GM12891 (cell line): ENCODE measurements at regions not wholly inside any gene's neighbourhood (a gene's known extent, or its start where the extent isn't known, plus 50 kb on each side); places are given as distances from the start of the nearest gene placed in this dataset.

Source experiments
- DNase-seq: peaks from one replicate; pipeline ENCODE4 v3.0.0; 2011; ENCODE audit warnings: low spot score; ENCODE audit not compliant: insufficient read length
- FAIRE-seq: peaks from 2 replicates; lab custom pipeline; 2011; peaks lifted over from hg19 to GRCh38; lab: Jason Lieb, UNC
- PAX5 ChIP-seq: IDR thresholded peaks from 2 replicates; pipeline ENCODE4 v1.6.1; 2011; ENCODE audit warnings: low read length, moderate library complexity, mild to moderate bottlenecking; ENCODE audit not compliant: insufficient read depth, severe bottlenecking
- POLR2A ChIP-seq: IDR thresholded peaks from 2 replicates; pipeline ENCODE4 v1.6.1; 2011; ENCODE audit warnings: low read depth, low read length, control low read depth
- POLR2AphosphoS5 ChIP-seq: IDR thresholded peaks from 2 replicates; pipeline ENCODE4 v1.6.1; 2011; ENCODE audit warnings: low read depth, low read length, control low read depth
- POU2F2 ChIP-seq: IDR thresholded peaks from 2 replicates; pipeline ENCODE4 v1.6.1; 2011; ENCODE audit warnings: low read depth, mild to moderate bottlenecking, control low read depth, low read length, moderate library complexity
- SPI1 ChIP-seq: IDR thresholded peaks from 2 replicates; pipeline ENCODE4 v1.6.1; 2011; ENCODE audit warnings: low read depth, low read length, control low read depth
- TAF1 ChIP-seq: IDR thresholded peaks from 2 replicates; pipeline ENCODE4 v1.6.1; 2011; ENCODE audit warnings: low read depth, low read length, control low read depth

GRCh38 chr6:56710967-56711366 lies 68.3 kb upstream of the DST start:
- TF ChIP-seq POLR2AphosphoS5 (no peak), TAF1 (no peak), PAX5 (no peak), POLR2A (no peak)
- DNase-seq (no peak), FAIRE-seq (no peak)

DNA sequence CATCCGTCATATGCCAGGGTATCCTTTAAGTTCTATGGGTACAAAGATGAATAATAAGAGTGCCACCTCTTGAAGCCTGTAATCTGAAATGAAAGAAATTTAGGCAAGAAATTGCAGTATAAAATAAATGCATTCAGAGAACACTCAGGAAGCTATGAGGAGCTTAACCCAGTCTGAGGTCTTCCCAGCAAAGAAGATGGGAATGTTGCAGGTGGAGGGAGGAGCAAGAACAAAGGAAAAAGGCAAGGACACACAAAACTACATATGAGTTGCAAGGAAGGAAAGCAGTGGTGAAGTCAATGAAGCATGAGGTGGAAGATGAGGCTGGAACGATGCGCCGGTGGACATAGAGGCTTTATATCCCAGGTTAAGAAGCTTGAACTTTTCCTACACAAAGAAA lies 67.0 kb upstream of the DST start:
- DNase-seq (no peak), FAIRE-seq (no peak)
- no peak for TF ChIP-seq POU2F2
- TF ChIP-seq TAF1, result no peak
- no peak for TF ChIP-seq PAX5
- no peak for TF ChIP-seq POLR2A
- no peak for TF ChIP-seq SPI1
- no peak for TF ChIP-seq POLR2AphosphoS5

GRCh38 chr6:56708810-56709597 lies 66.3 kb upstream of the DST start:
- DNase-seq, result no peak
- TF ChIP-seq SPI1 (no peak), POLR2A (no peak), POU2F2 (no peak), PAX5 (no peak), TAF1 (no peak), POLR2AphosphoS5 (no peak)
- FAIRE-seq, result peak; percentile 48

DNA sequence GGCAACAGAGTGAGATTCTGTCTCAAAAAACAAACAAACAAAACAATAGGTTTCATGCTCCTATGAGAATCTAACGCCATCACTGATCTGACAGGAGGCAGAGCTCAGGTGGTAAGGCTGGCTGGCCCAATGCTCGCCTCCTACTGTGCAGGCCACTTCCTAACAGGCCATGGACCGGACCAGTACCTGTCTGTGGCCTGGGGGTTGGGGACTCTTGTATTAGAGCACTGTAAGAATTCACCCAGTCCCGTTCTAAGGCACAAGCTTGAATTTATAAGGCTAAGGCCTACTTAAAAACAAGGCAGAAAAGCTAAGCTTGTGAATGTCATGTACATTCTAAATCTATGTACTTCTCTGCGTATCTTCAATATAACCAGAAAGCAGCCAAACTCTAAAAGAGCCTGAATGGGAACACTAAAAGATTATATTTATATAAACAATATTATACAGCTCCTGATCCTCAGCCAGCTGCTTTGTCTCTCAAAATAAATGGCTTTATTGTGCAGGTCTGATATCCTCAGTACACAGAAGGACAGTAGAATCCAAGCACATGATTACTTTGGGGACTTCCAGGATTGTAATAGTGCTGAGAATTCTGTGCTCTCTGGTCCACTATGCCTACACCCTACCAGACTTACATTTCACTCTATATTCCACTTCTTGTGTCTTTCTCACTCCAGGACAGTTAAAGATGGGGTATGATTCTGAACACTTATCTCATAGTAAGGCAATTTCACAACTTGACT lies 64.5 kb upstream of the DST start:
- TF ChIP-seq TAF1 (no peak), POU2F2 (no peak), POLR2A (no peak), POLR2AphosphoS5 (no peak), PAX5 (no peak), SPI1 (no peak)
- no peak for DNase-seq
- FAIRE-seq, result peak; percentile 56

DNA sequence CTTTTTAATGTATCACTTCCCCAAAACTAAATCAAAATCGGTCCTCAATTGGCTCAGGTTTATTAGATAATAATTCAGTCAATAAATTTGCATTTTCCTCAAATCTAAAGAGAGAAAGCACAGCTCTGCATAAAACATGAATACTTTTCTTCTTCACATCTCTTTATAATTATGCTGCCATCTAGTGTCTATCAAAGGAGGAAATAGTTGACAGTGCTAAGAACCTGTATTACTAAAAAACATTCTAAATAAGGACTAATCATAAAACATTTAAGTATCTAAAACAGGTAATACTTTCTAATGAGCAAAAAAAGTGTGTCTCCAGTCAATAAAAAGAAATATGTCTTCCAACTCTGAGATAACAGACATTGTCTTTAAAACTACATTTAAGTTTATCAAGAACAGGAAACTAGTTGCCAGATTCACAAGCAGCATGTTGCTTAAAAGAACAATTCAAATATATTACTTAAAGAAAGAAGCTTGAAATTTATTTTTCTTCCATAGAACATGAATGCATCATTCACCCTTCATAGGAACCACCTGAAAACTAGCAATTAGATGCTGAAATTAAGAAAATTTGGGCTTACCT lies 56.5 kb upstream of the DST start:
- TF ChIP-seq POLR2AphosphoS5 (no peak), PAX5 (no peak), POLR2A (no peak), TAF1 (no peak), POU2F2 (no peak), SPI1 (no peak)
- DNase-seq (no peak), FAIRE-seq (peak; percentile 5)

DNA sequence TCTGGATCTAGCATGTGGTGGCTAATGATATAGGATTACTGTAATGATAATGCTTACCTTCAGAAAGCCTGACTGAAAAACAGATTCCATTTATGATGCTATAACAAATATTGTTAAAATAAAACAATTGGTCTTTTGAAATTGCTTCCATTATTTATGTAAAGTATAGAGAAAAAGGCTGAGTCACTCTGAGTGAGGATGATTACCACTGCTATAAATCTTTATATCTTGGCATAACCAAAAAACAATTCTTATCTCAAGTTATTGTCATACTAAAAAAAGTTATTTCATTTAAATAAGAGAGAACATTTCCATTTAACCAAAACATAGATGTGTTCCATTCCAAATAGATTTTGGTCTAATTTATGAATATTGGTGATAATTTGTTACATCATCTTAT lies 53.0 kb upstream of the DST start:
- no peak for FAIRE-seq
- no peak for DNase-seq
- TF ChIP-seq SPI1 (no peak), TAF1 (no peak), POU2F2 (no peak), POLR2A (no peak), PAX5 (no peak), POLR2AphosphoS5 (no peak)

DNA sequence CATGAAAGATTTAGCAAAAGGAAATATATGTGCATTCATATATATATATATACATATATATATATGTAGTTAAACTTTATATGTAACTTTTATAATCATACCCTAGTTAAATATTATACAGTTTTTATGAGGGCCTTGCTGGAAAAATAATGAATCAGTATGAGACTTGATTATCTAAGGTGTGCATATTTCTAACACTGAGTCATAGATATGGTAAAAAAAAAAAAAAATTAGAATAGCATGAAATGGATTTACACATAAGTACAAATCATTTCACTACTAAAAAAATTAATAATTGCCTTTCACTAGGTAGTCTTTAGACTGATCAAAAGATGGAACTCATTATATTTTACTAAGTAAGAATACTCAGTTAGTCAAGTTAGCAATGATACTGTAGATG lies 51.3 kb upstream of the DST start:
- DNase-seq, result no peak
- TF ChIP-seq SPI1 (no peak), TAF1 (no peak), POU2F2 (no peak), PAX5 (no peak), POLR2A (no peak), POLR2AphosphoS5 (no peak)
- no peak for FAIRE-seq

DNA sequence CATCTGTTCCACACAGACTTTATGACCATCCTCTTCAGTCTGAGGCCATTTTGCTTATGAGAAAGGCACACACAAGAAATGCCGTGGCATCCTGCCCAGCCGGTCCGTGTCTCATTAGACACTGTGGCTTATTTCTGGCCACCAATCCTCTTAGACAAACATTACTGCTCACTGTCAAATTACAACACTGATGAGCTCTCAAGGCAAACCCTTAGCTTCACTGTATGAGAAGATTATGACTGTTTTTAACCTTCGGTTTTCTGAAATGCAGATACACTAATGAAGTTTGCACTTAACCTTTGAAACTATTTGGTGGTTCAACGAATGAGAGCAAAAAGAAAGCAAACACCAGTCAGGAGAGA lies 50.5 kb upstream of the DST start:
- FAIRE-seq (peak; percentile 20), DNase-seq (no peak)
- TF ChIP-seq TAF1, result no peak
- TF ChIP-seq PAX5, result no peak
- no peak for TF ChIP-seq SPI1
- TF ChIP-seq POLR2AphosphoS5, result no peak
- no peak for TF ChIP-seq POU2F2
- TF ChIP-seq POLR2A, result no peak

GRCh38 chr6:56692523-56693245 lies 50.0 kb upstream of the DST start:
- no peak for TF ChIP-seq POLR2AphosphoS5
- TF ChIP-seq TAF1, result no peak
- TF ChIP-seq POU2F2, result no peak
- no peak for TF ChIP-seq PAX5
- TF ChIP-seq POLR2A, result no peak
- no peak for TF ChIP-seq SPI1
- no peak for FAIRE-seq
- no peak for DNase-seq
